H1 (cell line): ENCODE measurements at regions not wholly inside any gene's neighbourhood (a gene's known extent, or its start where the extent isn't known, plus 50 kb on each side); places are given as distances from the start of the nearest gene placed in this dataset.

Source experiments
- CTCF ChIA-PET: fragments of 300-600 bp; sonication (Branson Sonifier 250); formaldehyde crosslinking; loops from one replicate; lab custom pipeline; 2021; ENCODE audit not compliant: partially characterized antibody; lab: Charles Lee
- POLR2A ChIA-PET: fragments of 300-600 bp; sonication (Branson Sonifier 250); formaldehyde crosslinking; loops from one replicate; lab custom pipeline; 2021; ENCODE audit warnings: inconsistent platforms; ENCODE audit not compliant: partially characterized antibody; lab: Charles Lee
- DNase-seq, 2 experiments: peaks; one replicate each; pipeline versions ENCODE4 v3.0.0 to v3.0.0-alpha.2; 2010 to 2022; ENCODE audit warnings: low spot score in 2 of 2, low read depth in 1 of 2, mixed read lengths in 1 of 2
- FAIRE-seq: peaks from 2 replicates; lab custom pipeline; 2011; peaks lifted over from hg19 to GRCh38; lab: Jason Lieb, UNC
- H2AFZ ChIP-seq: 2 replicates; pipeline ENCODE4 v1.8.1; 2012; ENCODE audit warnings: low read length, inconsistent platforms
- H2AK5ac ChIP-seq: 2 replicates; pipeline ENCODE4 v1.6.1; 2013; ENCODE audit warnings: low read depth, low read length
- H2BK120ac ChIP-seq: replicated peaks from 2 replicates; pipeline ENCODE3; 2013; ENCODE audit warnings: low read depth, low read length, inconsistent platforms
- H2BK12ac ChIP-seq: 2 replicates; pipeline ENCODE4 v1.6.1; 2013; ENCODE audit warnings: low read depth, low read length
- H2BK15ac ChIP-seq: 2 replicates; pipeline ENCODE4 v1.6.1; 2013; ENCODE audit warnings: low read length
- H2BK20ac ChIP-seq: 2 replicates; pipeline ENCODE4 v1.6.1; 2013; ENCODE audit warnings: low read length
- H2BK5ac ChIP-seq: 2 replicates; pipeline ENCODE4 v1.6.1; 2013; ENCODE audit warnings: low read depth, low read length
- H3K14ac ChIP-seq: 2 replicates; pipeline ENCODE4 v1.6.1; 2013; ENCODE audit warnings: inconsistent platforms; ENCODE audit not compliant: insufficient read length
- H3K18ac ChIP-seq: 2 replicates; pipeline ENCODE4 v1.6.1; 2013; ENCODE audit warnings: low read length; ENCODE audit errors: extremely low read depth
- H3K23ac ChIP-seq: 2 replicates; pipeline ENCODE4 v1.6.1; 2013; ENCODE audit warnings: inconsistent platforms; ENCODE audit not compliant: insufficient read length
- H3K23me2 ChIP-seq: 2 replicates; pipeline ENCODE4 v1.6.1; 2013; ENCODE audit warnings: low read depth, low read length
- H3K27ac ChIP-seq: 2 replicates; pipeline ENCODE4 v1.6.1; 2011; ENCODE audit warnings: low read depth, low read length, inconsistent platforms
- H3K27me3 ChIP-seq, 4 experiments: replicated peaks in 1 of 4; 1 replicate in 1 of 4; 2 replicates in 3 of 4; pipeline versions ENCODE4 v1.6.1 to v1.8.1; 2011 to 2013; ENCODE audit warnings: low read length in 3 of 4, mild to moderate bottlenecking in 3 of 4, inconsistent platforms in 2 of 4, mixed read lengths in 2 of 4, moderate library complexity in 1 of 4; ENCODE audit not compliant: control insufficient read depth in 3 of 4, insufficient read depth in 3 of 4; ENCODE audit errors: extremely low read depth in 1 of 4
- H3K36me3 ChIP-seq, 4 experiments: 2 replicates each; pipeline versions ENCODE4 v1.6.1 to v1.8.1; 2011 to 2013; ENCODE audit warnings: mild to moderate bottlenecking in 4 of 4, low read length in 3 of 4, moderate library complexity in 2 of 4, control low read depth in 1 of 4, inconsistent platforms in 1 of 4; ENCODE audit not compliant: insufficient read depth in 4 of 4, control insufficient read depth in 2 of 4
- H3K4ac ChIP-seq: replicated peaks from 2 replicates; pipeline ENCODE3; 2013; ENCODE audit warnings: low read length, low read depth, mixed read lengths, inconsistent platforms; ENCODE audit not compliant: insufficient read length
- H3K4me1 ChIP-seq, 4 experiments: replicated peaks in 1 of 4; 1 replicate in 1 of 4; 2 replicates in 3 of 4; pipeline versions ENCODE4 v1.6.1 to v1.8.1; 2011 to 2013; ENCODE audit warnings: low read length in 3 of 4, inconsistent platforms in 2 of 4, mixed read lengths in 1 of 4; ENCODE audit not compliant: insufficient read depth in 4 of 4, control insufficient read depth in 3 of 4
- H3K4me2 ChIP-seq, 2 experiments: 2 replicates each; pipeline versions ENCODE4 v1.6.1 to v1.8.1; 2011 to 2013; ENCODE audit warnings: low read depth in 2 of 2, low read length in 2 of 2, control low read depth in 1 of 2, inconsistent platforms in 1 of 2, mild to moderate bottlenecking in 1 of 2; ENCODE audit not compliant: insufficient read depth in 1 of 2
- H3K4me3 ChIP-seq, 4 experiments: fragments of 200-600, 300-600 bp in 1 of 4; sonication (generic), shearing (Covaris generic), sonication (Bioruptor Twin) in 1 of 4; 2 replicates each; pipeline versions ENCODE4 v1.5.1 to v1.8.1; 2011 to 2016; ENCODE audit warnings: low read length in 4 of 4, low read depth in 3 of 4, control low read depth in 2 of 4, inconsistent platforms in 2 of 4, mild to moderate bottlenecking in 2 of 4, mixed read lengths in 1 of 4, moderate library complexity in 1 of 4; ENCODE audit not compliant: insufficient read depth in 2 of 4; ENCODE audit errors: extremely low read depth in 1 of 4
- H3K56ac ChIP-seq: replicated peaks from 2 replicates; pipeline ENCODE3; 2013; ENCODE audit warnings: low read depth, mild to moderate bottlenecking, mixed read lengths, low read length, inconsistent platforms; ENCODE audit not compliant: insufficient read length
- H3K79me1 ChIP-seq: 2 replicates; pipeline ENCODE4 v1.6.1; 2013; ENCODE audit warnings: low read depth, low read length, control low read depth
- H3K79me2 ChIP-seq, 2 experiments: 2 replicates each; pipeline versions ENCODE4 v1.6.1 to v1.8.1; 2012 to 2013; ENCODE audit warnings: low read length in 2 of 2, mild to moderate bottlenecking in 2 of 2, inconsistent platforms in 1 of 2; ENCODE audit not compliant: insufficient read depth in 2 of 2, control insufficient read depth in 1 of 2
- H3K9ac ChIP-seq, 4 experiments: replicated peaks in 1 of 4; 1 replicate in 1 of 4; 2 replicates in 3 of 4; pipeline versions ENCODE4 v1.6.1 to v1.8.1; 2011 to 2013; ENCODE audit warnings: low read depth in 3 of 4, low read length in 3 of 4, control low read depth in 2 of 4, mild to moderate bottlenecking in 2 of 4, moderate library complexity in 2 of 4, inconsistent platforms in 1 of 4; ENCODE audit errors: extremely low read depth in 1 of 4
- H3K9me3 ChIP-seq, 2 experiments: 2 replicates each; pipeline versions ENCODE4 v1.6.1 to v1.8.1; 2012 to 2013; ENCODE audit warnings: mild to moderate bottlenecking in 2 of 2, moderate library complexity in 2 of 2, control low read depth in 1 of 2, inconsistent platforms in 1 of 2, low read depth in 1 of 2, low read length in 1 of 2, mixed read lengths in 1 of 2; ENCODE audit not compliant: insufficient read depth in 2 of 2
- H4K20me1 ChIP-seq, 2 experiments: replicated peaks in 1 of 2; 2 replicates each; pipeline versions ENCODE3 to v1.8.1; 2011 to 2013; ENCODE audit warnings: inconsistent platforms in 2 of 2, low read length in 2 of 2, mild to moderate bottlenecking in 1 of 2; ENCODE audit not compliant: insufficient read depth in 2 of 2, control insufficient read depth in 1 of 2
- H4K5ac ChIP-seq: 2 replicates; pipeline ENCODE4 v1.6.1; 2013; ENCODE audit warnings: low read length, low read depth, mixed read lengths, inconsistent platforms; ENCODE audit not compliant: insufficient read length
- H4K8ac ChIP-seq: 2 replicates; pipeline ENCODE4 v1.8.0; 2013; ENCODE audit warnings: mild to moderate bottlenecking, moderate library complexity, low read length, inconsistent platforms; ENCODE audit not compliant: insufficient read depth; ENCODE audit errors: extremely low read depth
- H4K91ac ChIP-seq: replicated peaks from 2 replicates; pipeline ENCODE3; 2013; ENCODE audit warnings: low read length, mixed read lengths, inconsistent platforms; ENCODE audit not compliant: insufficient read length
- CBX8 ChIP-seq: fragments of 300-800, 300-1000 bp; sonication (generic); IDR thresholded peaks from 2 replicates; pipeline ENCODE4 v1.7.1; 2016; ENCODE audit warnings: low read depth, low read length, borderline replicate concordance
- CTBP2 ChIP-seq: IDR thresholded peaks from 2 replicates; pipeline ENCODE4 v1.7.0; 2011; ENCODE audit warnings: borderline replicate concordance, mild to moderate bottlenecking, moderate library complexity, mixed read lengths, low read length; ENCODE audit not compliant: insufficient read depth, insufficient read length
- HDAC2 ChIP-seq, 2 experiments: fragments of 300-600 bp in 1 of 2; sonication (generic) in 1 of 2; IDR thresholded peaks; 2 replicates each; pipeline ENCODE4 v1.6.1; 2011 to 2012; ENCODE audit warnings: low read depth in 2 of 2, low read length in 2 of 2, mild to moderate bottlenecking in 2 of 2, moderate library complexity in 2 of 2, borderline replicate concordance in 1 of 2, inconsistent platforms in 1 of 2
- KDM5A ChIP-seq: fragments of 200-600 bp; IDR thresholded peaks from 2 replicates; pipeline ENCODE4 v1.7.1; 2012; ENCODE audit warnings: mild to moderate bottlenecking, low read length, inconsistent platforms, mixed read lengths
- NANOG ChIP-seq: IDR thresholded peaks from 2 replicates; pipeline ENCODE4 v1.6.1; 2011; ENCODE audit warnings: low read length, low read depth, mild to moderate bottlenecking, inconsistent platforms; ENCODE audit not compliant: insufficient read depth, poor library complexity, severe bottlenecking
- RNF2 ChIP-seq: fragments of 200-900, 300-1000 bp; sonication (generic); IDR thresholded peaks from 2 replicates; pipeline ENCODE4 v1.7.1; 2016; ENCODE audit warnings: borderline replicate concordance, low read depth, mild to moderate bottlenecking, antibody characterized with exemption, low read length; ENCODE audit not compliant: poor library complexity, severe bottlenecking; ENCODE audit errors: missing control alignments
- TCF12 ChIP-seq: IDR thresholded peaks from 2 replicates; pipeline ENCODE4 v1.6.1; 2011; ENCODE audit warnings: low read depth, mild to moderate bottlenecking, low read length
- TEAD4 ChIP-seq: IDR thresholded peaks from 2 replicates; pipeline ENCODE4 v1.6.1; 2012; ENCODE audit warnings: low read depth, low read length, inconsistent platforms, mixed read lengths
- ZNF274 ChIP-seq: IDR thresholded peaks from 2 replicates; pipeline ENCODE4 v1.7.0; 2012; ENCODE audit warnings: low read length, borderline replicate concordance; ENCODE audit errors: extremely low read depth
- WGBS, 2 experiments: shearing (Covaris generic) in 1 of 2; methylation state at CpG; one replicate each; pipeline versions ENCODE4 v1.1.6 to v1.1.7; 2013 to 2015; ENCODE audit warnings: low lambda C conversion rate in 2 of 2, mixed read lengths in 2 of 2, inconsistent platforms in 1 of 2, low coverage in 1 of 2, missing lambda C conversion rate in 1 of 2; ENCODE audit not compliant: insufficient replicate concordance in 2 of 2, insufficient coverage in 1 of 2, insufficient read length in 1 of 2; ENCODE audit errors: extremely low coverage in 1 of 2, missing lambda C conversion rate in 1 of 2; 5-methylcytosine and 5-hydroxymethylcytosine counted together
- TF ChIP-seq, protein P1 (sequence below): IDR thresholded peaks from 2 replicates; pipeline ENCODE4 v1.6.1; 2011; ENCODE audit warnings: low read length, improper control_type of control experiment
- TF ChIP-seq, protein P2 (sequence below): IDR thresholded peaks from 2 replicates; pipeline ENCODE4 v1.6.1; 2011; ENCODE audit warnings: low read depth, mild to moderate bottlenecking, low read length; ENCODE audit not compliant: insufficient read depth

DNA sequence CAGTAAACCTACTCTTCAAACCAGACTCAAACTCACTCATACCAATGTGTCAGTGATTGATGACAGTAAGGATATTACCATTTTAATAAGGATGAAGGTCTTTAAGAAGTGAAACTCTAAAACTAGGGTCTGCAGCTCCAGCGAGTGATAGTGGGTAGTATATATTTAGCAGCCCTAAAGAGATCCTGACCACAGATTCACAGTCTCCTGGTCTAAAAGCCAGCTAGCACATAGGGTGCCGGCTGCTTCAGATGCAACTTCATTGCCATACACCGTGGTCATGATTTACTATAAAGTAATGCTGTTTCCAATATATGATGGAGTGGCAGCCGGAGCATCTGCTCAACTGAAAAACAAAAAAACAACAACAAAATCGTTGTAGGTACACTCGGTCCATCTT is 99.6 kb upstream of the MDM1 start:
- H2BK120ac ChIP-seq, result no peak overlapping the region
- FAIRE-seq (no peak), DNase-seq (no peak)
- no peak overlapping the region for H4K8ac ChIP-seq
- H3K79me1 ChIP-seq, result no peaks in the 10 kb centered on the region
- H3K9me3 ChIP-seq, result peaks cover 4 to 10% of the 10 kb centered on the region in 2 experiments; a peak in 3 of 4 replicates
- H3K23me2 ChIP-seq, result no peaks in the 10 kb centered on the region
- ChIA-PET POLR2A (interaction anchor here (0.7 kb wide), 1 partner anchor 431 kb away, joined by 3 read pairs; no protein-coding TSS in a partner anchor), CTCF (interaction anchor here (0.6 kb wide), 1 partner anchor 205 kb away, joined by 3 read pairs; no protein-coding TSS in a partner anchor)
- no peak overlapping the region for H3K4me2 ChIP-seq
- no peaks in the 10 kb centered on the region for H3K27me3 ChIP-seq
- no peaks in the 10 kb centered on the region for H4K20me1 ChIP-seq
- H2AFZ ChIP-seq, result 0 out of 2 replicates have a peak overlapping the region, but pooled peaks have one; percentile 11
- no peak overlapping the region for H3K23ac ChIP-seq
- no peak overlapping the region for H2BK5ac ChIP-seq
- no peak overlapping the region for H2AK5ac ChIP-seq
- H3K4ac ChIP-seq, result no peak overlapping the region
- H3K56ac ChIP-seq, result no peak overlapping the region
- no peaks in the 10 kb centered on the region for H3K79me2 ChIP-seq
- H3K4me1 ChIP-seq, result peaks cover 0 to 7% (median 1%) of the 10 kb centered on the region in 4 experiments; a peak in 3 of 7 replicates
- no peak overlapping the region for H3K27ac ChIP-seq
- no peak overlapping the region for H3K9ac ChIP-seq
- H4K5ac ChIP-seq, result no peak overlapping the region
- H3K36me3 ChIP-seq, result no peaks in the 10 kb centered on the region
- no peak overlapping the region for H4K91ac ChIP-seq
- H3K18ac ChIP-seq, result no peak overlapping the region
- 87% methylated on average over 6 of the region's 6 CpGs; no CpG with 5 or more reads in 1 of the 2 experiments for WGBS, 2 experiments
- no peak overlapping the region for H2BK20ac ChIP-seq
- H2BK15ac ChIP-seq, result no peak overlapping the region
- no peak overlapping the region for H3K14ac ChIP-seq
- H3K4me3 ChIP-seq, result no peak overlapping the region
- H2BK12ac ChIP-seq, result no peak overlapping the region
- TF ChIP-seq, protein P1, sequence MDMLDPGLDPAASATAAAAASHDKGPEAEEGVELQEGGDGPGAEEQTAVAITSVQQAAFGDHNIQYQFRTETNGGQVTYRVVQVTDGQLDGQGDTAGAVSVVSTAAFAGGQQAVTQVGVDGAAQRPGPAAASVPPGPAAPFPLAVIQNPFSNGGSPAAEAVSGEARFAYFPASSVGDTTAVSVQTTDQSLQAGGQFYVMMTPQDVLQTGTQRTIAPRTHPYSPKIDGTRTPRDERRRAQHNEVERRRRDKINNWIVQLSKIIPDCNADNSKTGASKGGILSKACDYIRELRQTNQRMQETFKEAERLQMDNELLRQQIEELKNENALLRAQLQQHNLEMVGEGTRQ, result no peak
- TF ChIP-seq NANOG, result no peak
- no peak for TF ChIP-seq TCF12
- no peak for TF ChIP-seq ZNF274
- TF ChIP-seq KDM5A, result no peak
- no peak for TF ChIP-seq CBX8
- no peak for TF ChIP-seq RNF2
- TF ChIP-seq HDAC2 (IDR thresholded peaks at IDR 0.05; ENCODE audit: borderline replicate concordance in 1 of 2, low read depth in 2 of 2, low read length in 2 of 2), result no peak
- no peak for TF ChIP-seq CTBP2
- no peak for TF ChIP-seq TEAD4
- TF ChIP-seq, protein P2, sequence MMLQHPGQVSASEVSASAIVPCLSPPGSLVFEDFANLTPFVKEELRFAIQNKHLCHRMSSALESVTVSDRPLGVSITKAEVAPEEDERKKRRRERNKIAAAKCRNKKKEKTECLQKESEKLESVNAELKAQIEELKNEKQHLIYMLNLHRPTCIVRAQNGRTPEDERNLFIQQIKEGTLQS, result no peak
